Kidney (tissue), 13 donors: ENCODE measurements at regions not wholly inside any gene's neighbourhood (a gene's known extent, or its start where the extent isn't known, plus 50 kb on each side); places are given as distances from the start of the nearest gene placed in this dataset.

Experiments used
- DNase-seq, 5 donors: peaks; one replicate each; pipeline ENCODE4 v3.0.0-alpha.2; 2013 to 2020
- FAIRE-seq: peaks from 2 replicates; lab custom pipeline; 2012; peaks lifted over from hg19 to GRCh38; lab: Jason Lieb, UNC
- H3K27ac ChIP-seq, 2 donors: one replicate each; pipeline ENCODE4 v1.7.0; 2013; ENCODE audit warnings: low read depth in 2 of 2, low read length in 2 of 2, inconsistent platforms in 1 of 2
- H3K27me3 ChIP-seq: one replicate; pipeline ENCODE4 v1.7.1; 2013; ENCODE audit warnings: low read length, inconsistent platforms; ENCODE audit not compliant: control insufficient read depth, insufficient read depth
- H3K36me3 ChIP-seq, 3 donors: one replicate each; pipeline versions ENCODE4 v1.7.0 to v1.7.1; 2013; ENCODE audit warnings: low read length in 3 of 3, control low read depth in 1 of 3, inconsistent platforms in 1 of 3; ENCODE audit not compliant: insufficient read depth in 3 of 3, control insufficient read depth in 2 of 3
- H3K4me1 ChIP-seq, 3 donors: one replicate each; pipeline versions ENCODE4 v1.7.0 to v1.7.1; 2013; ENCODE audit warnings: low read length in 3 of 3, inconsistent platforms in 1 of 3, low read depth in 1 of 3; ENCODE audit not compliant: control insufficient read depth in 2 of 3, insufficient read depth in 2 of 3
- H3K4me3 ChIP-seq, 3 donors: one replicate each; pipeline versions ENCODE4 v1.7.0 to v1.8.1; 2013; ENCODE audit warnings: low read length in 3 of 3, control low read depth in 1 of 3, inconsistent platforms in 1 of 3
- H3K9ac ChIP-seq, 3 donors: one replicate each; pipeline versions ENCODE4 v1.7.0 to v1.7.1; 2013; ENCODE audit warnings: low read length in 3 of 3, control low read depth in 1 of 3, inconsistent platforms in 1 of 3
- H3K9me3 ChIP-seq, 3 donors: one replicate each; pipeline versions ENCODE4 v1.7.0 to v1.7.1; 2013; ENCODE audit warnings: low read length in 3 of 3, control low read depth in 1 of 3, inconsistent platforms in 1 of 3; ENCODE audit not compliant: control insufficient read depth in 2 of 3, insufficient read depth in 1 of 3
- intact Hi-C: fragments of 100-400 bp; cut with DNase I; formaldehyde crosslinking; loops from one replicate; pipeline ENCODE4 v1.11.1; 2022
- TF ChIP-seq, protein P1 (sequence below): IDR thresholded peaks from 3 replicates; pipeline ENCODE4 v1.5.1; 2012; ENCODE audit warnings: mild to moderate bottlenecking, moderate library complexity, borderline replicate concordance; ENCODE audit not compliant: insufficient read depth; ENCODE audit errors: extremely low read depth
- donor health status: control.
- donor health status: control.
- donor health status: control.
- donor health status: control.
- donor health status: control.
- donor health status: DM: yes; HTN: yes; CAD: no.
- donor health status: Normal renal cell carcinoma (clear cell type).

DNA sequence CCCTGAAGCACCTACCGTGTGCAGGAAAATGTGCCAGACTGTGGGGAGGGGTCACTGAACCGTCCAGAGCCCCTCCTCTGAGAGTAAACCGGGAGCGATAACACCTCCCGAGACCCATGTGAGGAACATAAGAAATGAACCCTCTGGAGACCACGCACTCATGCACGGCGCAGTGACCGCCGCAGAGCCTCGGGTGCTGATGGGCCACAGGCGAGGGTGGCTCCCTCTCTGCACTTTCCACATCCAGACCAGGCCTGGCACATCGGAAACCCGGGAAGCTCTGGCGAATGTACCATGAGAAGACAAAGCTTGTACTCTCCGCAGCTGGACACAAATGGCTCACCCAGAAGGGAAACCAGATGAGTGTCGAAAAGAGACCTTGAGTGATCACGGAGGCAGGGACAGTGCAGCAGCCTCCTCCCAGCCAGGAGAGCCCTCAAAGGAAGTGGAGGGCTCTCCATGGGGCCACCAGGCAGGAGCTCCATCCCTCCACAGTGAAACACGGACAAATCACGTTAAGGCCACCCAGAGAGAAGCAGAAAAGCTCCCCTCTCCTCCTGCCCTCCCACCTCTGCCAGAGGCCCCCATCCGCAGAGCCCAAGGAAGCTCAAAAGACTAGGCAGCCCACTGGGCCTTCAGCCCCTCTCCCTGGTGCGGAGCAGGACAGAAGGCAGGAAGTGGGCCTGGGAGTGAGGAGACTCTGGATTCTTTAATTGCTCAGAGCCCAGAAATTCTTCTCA lies 178.1 kb upstream of the PPP2R2D start:
- FAIRE-seq = no peak
- TF ChIP-seq, protein P1, sequence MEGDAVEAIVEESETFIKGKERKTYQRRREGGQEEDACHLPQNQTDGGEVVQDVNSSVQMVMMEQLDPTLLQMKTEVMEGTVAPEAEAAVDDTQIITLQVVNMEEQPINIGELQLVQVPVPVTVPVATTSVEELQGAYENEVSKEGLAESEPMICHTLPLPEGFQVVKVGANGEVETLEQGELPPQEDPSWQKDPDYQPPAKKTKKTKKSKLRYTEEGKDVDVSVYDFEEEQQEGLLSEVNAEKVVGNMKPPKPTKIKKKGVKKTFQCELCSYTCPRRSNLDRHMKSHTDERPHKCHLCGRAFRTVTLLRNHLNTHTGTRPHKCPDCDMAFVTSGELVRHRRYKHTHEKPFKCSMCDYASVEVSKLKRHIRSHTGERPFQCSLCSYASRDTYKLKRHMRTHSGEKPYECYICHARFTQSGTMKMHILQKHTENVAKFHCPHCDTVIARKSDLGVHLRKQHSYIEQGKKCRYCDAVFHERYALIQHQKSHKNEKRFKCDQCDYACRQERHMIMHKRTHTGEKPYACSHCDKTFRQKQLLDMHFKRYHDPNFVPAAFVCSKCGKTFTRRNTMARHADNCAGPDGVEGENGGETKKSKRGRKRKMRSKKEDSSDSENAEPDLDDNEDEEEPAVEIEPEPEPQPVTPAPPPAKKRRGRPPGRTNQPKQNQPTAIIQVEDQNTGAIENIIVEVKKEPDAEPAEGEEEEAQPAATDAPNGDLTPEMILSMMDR = no peak

GRCh38 chr10:131723297-131724168 lies 177.3 kb upstream of the PPP2R2D start:
- Histone ChIP-seq H3K9me3 (no peaks in the 10 kb centered on the region), H3K4me1 (peaks cover 0 to 3% (median 2%) of the 10 kb centered on the region in 3 donors), H3K4me3 (no peak overlapping the region), H3K27ac (no peak overlapping the region), H3K9ac (no peak overlapping the region), H3K27me3 (no peaks in the 10 kb centered on the region), H3K36me3 (no peaks in the 10 kb centered on the region)
- intact Hi-C loops = no loop called here
- DNase-seq (peak in 1 of 5 donors; percentile 27), FAIRE-seq (no peak)
- TF ChIP-seq, protein P1 = no peak

More for the DNA sequence above, 178.1 kb upstream of the PPP2R2D start:
- H3K9me3 ChIP-seq = no peaks in the 10 kb centered on the region
- H3K27me3 ChIP-seq = no peaks in the 10 kb centered on the region
- peaks cover 0 to 3% (median 2%) of the 10 kb centered on the region in 3 donors for H3K4me1 ChIP-seq
- intact Hi-C loops = no loop called here
- H3K36me3 ChIP-seq = no peaks in the 10 kb centered on the region
- DNase-seq = no peak
- no peak overlapping the region for H3K27ac ChIP-seq
- H3K9ac ChIP-seq = no peak overlapping the region
- H3K4me3 ChIP-seq = no peak overlapping the region

DNA sequence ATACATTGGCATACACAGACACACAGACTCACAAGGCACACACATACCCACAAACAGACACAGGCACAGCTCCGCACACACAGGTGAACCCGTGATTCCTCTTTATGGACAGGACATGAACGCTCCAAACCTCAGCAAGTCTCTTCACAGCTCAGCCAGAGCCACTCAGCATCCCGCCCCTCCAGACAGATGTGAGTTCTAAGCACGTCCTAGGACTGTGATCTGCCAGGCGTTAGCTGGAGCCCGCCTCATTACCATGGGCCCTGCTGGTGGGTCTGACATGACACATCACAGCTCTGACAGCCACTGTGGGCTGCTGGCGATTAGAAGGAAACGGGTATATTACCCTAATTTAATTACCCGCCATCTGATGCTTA lies 176.7 kb upstream of the PPP2R2D start:
- intact Hi-C loops = no loop called here
- H3K9ac ChIP-seq = no peak overlapping the region
- no peaks in the 10 kb centered on the region for H3K9me3 ChIP-seq
- no peak overlapping the region for H3K4me3 ChIP-seq
- no peak for FAIRE-seq
- DNase-seq = peak in 1 of 5 donors; percentile 44
- peaks cover 0 to 3% (median 2%) of the 10 kb centered on the region in 3 donors for H3K4me1 ChIP-seq
- H3K27ac ChIP-seq = no peak overlapping the region
- H3K36me3 ChIP-seq = no peaks in the 10 kb centered on the region
- TF ChIP-seq, protein P1 = no peak
- H3K27me3 ChIP-seq = no peaks in the 10 kb centered on the region
